ENCODE measurements at regions not wholly inside any gene's neighbourhood (a gene's known extent, or its start where the extent isn't known, plus 50 kb on each side); places are given as distances from the start of the nearest gene placed in this dataset.
"Not testable (repeated sequence)": the region's sequence is repeated elsewhere in the genome, so short reads cannot be mapped to it uniquely, and the experiment has no call there.

- DNase-seq (ENCODE audit: low read depth), result no peak
Measured at GRCh38 chr7:32680259-32681173, 185.2 kb downstream of the AVL9 start.

GRCh38 chr7:32679192-32679591 lies 183.9 kb downstream of the AVL9 start:
- no peak for DNase-seq (ENCODE audit: low read depth)

GRCh38 chr7:32677593-32677992 lies 182.3 kb downstream of the AVL9 start:
- no peak for DNase-seq (ENCODE audit: low read depth)

- DNase-seq (ENCODE audit: low read depth), result no peak
Measured at GRCh38 chr7:32676249-32676941, 181.1 kb downstream of the AVL9 start.

GRCh38 chr7:32673275-32673983 lies 178.1 kb downstream of the AVL9 start:
- no peak for DNase-seq (ENCODE audit: low read depth)

- DNase-seq (ENCODE audit: low read depth), result no peak
Measured at GRCh38 chr7:32670110-32671025, 175.1 kb downstream of the AVL9 start.

- not testable (repeated sequence) for DNase-seq (ENCODE audit: low read depth)
Measured at GRCh38 chr7:32669173-32669870, 174.0 kb downstream of the AVL9 start.

- DNase-seq (ENCODE audit: low read depth), result not testable (repeated sequence)
Measured at GRCh38 chr7:32668387-32669097, 173.3 kb downstream of the AVL9 start.

GRCh38 chr7:32667586-32667985 lies 172.3 kb downstream of the AVL9 start:
- not testable (repeated sequence) for DNase-seq (ENCODE audit: low read depth)

GRCh38 chr7:32663805-32664211 lies 168.5 kb downstream of the AVL9 start:
- DNase-seq (ENCODE audit: low read depth), result not testable (repeated sequence)

- DNase-seq (ENCODE audit: low read depth), result not testable (repeated sequence)
Measured at GRCh38 chr7:32662509-32662908, 167.2 kb downstream of the AVL9 start.

- DNase-seq (ENCODE audit: low read depth), result no peak
Measured at GRCh38 chr7:32661929-32662328, 166.6 kb downstream of the AVL9 start.

- no peak for DNase-seq (ENCODE audit: low read depth)
Measured at GRCh38 chr7:32661501-32661900, 166.2 kb downstream of the AVL9 start.

GRCh38 chr7:32660936-32661335 lies 165.6 kb downstream of the AVL9 start:
- no peak for DNase-seq (ENCODE audit: low read depth)

- DNase-seq (ENCODE audit: low read depth), result no peak
Measured at GRCh38 chr7:32659853-32660252, 164.6 kb downstream of the AVL9 start.

- no peak for DNase-seq (ENCODE audit: low read depth)
Measured at GRCh38 chr7:32658467-32658869, 163.2 kb downstream of the AVL9 start.

- no peak for DNase-seq (ENCODE audit: low read depth)
Measured at GRCh38 chr7:32658034-32658433, 162.7 kb downstream of the AVL9 start.

- DNase-seq (ENCODE audit: low read depth), result not testable (repeated sequence)
Measured at GRCh38 chr7:32654549-32654948, 159.3 kb downstream of the AVL9 start.

- not testable (repeated sequence) for DNase-seq (ENCODE audit: low read depth)
Measured at GRCh38 chr7:32650356-32650755, 155.1 kb downstream of the AVL9 start.
